ENCODE measurements at regions not wholly inside any gene's neighbourhood (a gene's known extent, or its start where the extent isn't known, plus 50 kb on each side); places are given as distances from the start of the nearest gene placed in this dataset.
"Not testable (repeated sequence)": the region's sequence is repeated elsewhere in the genome, so short reads cannot be mapped to it uniquely, and the experiment has no call there.

GRCh38 chr14:87615822-87616679, 376.9 kb downstream of the GALC start:
- FAIRE-seq (no peak), DNase-seq (ENCODE audit: insufficient read length, low spot score) (peak; percentile 11)
- no peak for TF ChIP-seq POLR2A (IDR thresholded peaks at IDR 0.05; ENCODE audit: low read depth, low read length)

- FAIRE-seq (no peak), DNase-seq (ENCODE audit: insufficient read length, low spot score) (no peak)
- TF ChIP-seq POLR2A (IDR thresholded peaks at IDR 0.05; ENCODE audit: low read depth, low read length), result no peak
These were observed 377.9 kb downstream of the GALC start for GRCh38 chr14:87615047-87615446.

- TF ChIP-seq POLR2A (IDR thresholded peaks at IDR 0.05; ENCODE audit: low read depth, low read length), result no peak
- FAIRE-seq, result no peak
- no peak for DNase-seq (ENCODE audit: insufficient read length, low spot score)
These were observed 379.1 kb downstream of the GALC start for GRCh38 chr14:87613881-87614280.

DNA sequence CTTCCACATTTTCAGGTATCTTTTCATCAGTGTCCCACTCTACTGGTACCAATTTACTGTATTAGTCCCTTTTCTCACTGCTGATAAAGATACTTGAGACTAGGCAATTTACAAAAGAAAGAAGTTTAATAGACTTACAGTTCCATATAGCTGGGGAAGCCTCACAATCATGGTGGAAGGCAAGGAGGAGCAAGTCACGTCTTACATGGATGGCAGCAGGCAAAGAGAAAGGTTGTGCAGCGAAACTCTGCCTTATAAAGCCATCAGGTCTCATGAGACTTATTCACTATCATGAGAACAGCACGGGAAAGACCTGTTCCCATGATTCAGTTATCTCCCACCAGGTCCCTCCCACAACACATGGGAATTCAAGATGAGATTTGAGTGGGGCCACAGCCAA, 385.9 kb downstream of the GALC start:
- FAIRE-seq; DNase-seq (ENCODE audit: insufficient read length, low spot score): not testable (repeated sequence)

- DNase-seq (ENCODE audit: insufficient read length, low spot score) (no peak), FAIRE-seq (no peak)
- no peak for TF ChIP-seq POLR2A (IDR thresholded peaks at IDR 0.05; ENCODE audit: low read depth, low read length)
These were observed 391.9 kb downstream of the GALC start for GRCh38 chr14:87601036-87601435.

GRCh38 chr14:87600240-87600639, 392.7 kb downstream of the GALC start:
- DNase-seq (ENCODE audit: insufficient read length, low spot score) (no peak), FAIRE-seq (no peak)
- no peak for TF ChIP-seq POLR2A (IDR thresholded peaks at IDR 0.05; ENCODE audit: low read depth, low read length)

DNA sequence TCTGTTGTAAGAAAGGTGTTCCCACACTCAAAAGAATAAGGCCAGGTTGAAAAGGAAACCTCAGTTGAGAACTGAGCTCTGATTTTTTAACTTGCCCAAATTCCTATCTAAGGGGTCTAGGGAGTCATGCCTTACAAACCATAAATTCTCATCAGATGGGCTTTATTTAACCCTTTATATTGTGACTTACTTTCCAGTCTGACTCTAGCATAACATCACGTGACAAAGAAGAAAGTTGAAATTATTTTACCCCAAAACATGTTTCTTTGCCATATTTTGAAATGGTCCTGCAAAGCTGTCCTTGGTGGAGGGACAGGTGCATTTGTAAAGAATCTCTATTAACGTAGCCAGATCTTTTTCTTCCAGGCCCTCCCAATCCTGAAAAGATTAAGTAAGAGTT, 411.7 kb downstream of the GALC start:
- DNase-seq (ENCODE audit: insufficient read length, low spot score) (no peak), FAIRE-seq (no peak)
- TF ChIP-seq POLR2A (IDR thresholded peaks at IDR 0.05; ENCODE audit: low read depth, low read length), result no peak

GRCh38 chr14:87579036-87579435, 413.9 kb downstream of the GALC start:
- no peak for TF ChIP-seq POLR2A (IDR thresholded peaks at IDR 0.05; ENCODE audit: low read depth, low read length)
- no peak for FAIRE-seq
- DNase-seq (ENCODE audit: insufficient read length, low spot score), result no peak

DNA sequence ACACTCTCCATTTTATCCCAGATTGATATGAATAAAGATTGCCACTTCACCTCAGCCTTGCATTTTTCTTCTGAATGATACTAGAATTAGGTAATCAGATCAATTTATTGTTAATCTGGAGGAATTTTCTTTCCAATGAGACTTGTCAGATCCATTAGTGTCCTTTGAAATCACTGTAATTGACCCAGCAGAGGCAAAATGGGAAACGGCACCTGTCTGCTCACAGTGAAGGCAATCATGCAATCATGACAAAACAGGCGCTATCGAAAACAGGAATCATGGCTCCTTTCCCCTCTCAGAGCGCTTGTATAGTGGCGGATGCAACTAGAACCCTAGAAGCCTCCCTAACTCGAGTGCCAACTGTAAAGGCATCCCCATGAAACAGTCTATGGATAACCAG, 417.6 kb downstream of the GALC start:
- FAIRE-seq (no peak), DNase-seq (ENCODE audit: insufficient read length, low spot score) (no peak)
- TF ChIP-seq POLR2A (IDR thresholded peaks at IDR 0.05; ENCODE audit: low read depth, low read length), result no peak

DNA sequence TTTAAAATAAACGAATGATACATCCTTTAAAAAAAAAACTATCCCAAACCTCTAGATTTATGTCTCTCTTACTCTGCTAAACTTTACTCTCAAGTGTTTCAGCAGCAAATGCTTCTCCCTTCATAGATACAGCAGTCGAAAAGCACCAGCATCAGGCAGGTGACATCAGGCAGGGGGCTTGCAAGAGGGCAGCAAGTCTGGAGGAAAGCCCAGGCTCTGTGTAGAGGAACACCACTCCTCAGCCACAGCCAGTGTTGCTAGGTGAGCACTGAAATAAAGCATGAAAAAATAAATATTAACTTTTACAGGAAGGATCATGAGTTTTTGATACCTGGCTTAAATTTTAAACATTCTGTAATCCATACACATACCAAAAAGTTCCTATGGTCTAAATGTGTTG, 419.4 kb downstream of the GALC start:
- FAIRE-seq, result no peak

DNA sequence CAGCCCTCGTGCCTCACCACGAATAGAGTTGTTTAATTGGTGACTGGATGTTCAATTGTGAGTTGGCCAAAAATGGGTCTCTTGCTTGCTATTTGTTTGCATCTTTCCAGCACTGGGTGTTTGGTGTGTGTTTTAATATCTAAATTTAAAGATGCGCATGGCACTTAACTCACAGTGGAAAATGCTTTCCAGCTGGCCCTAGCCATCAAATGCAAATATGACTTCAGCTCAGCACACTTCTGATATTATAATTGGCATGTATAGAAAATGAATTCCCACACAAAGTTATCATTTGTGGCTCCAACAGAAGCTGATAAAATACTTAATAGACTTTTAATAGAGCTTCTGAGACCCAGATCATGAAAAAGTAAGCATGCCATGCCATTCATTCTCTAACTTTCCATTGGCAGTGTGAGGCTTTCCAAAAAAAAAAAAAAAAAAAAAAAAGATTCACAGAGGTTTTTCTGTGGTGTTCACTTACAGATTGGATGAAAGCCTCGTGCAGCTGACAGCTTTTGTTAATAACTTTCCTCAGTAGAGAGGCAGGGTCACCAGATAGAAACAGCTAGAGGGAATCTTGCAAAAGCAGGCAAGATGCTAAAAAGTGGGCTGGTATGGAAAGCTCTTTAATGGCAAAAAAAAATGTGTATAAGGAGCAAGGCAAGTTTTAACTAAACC, 425.2 kb downstream of the GALC start:
- DNase-seq (ENCODE audit: insufficient read length, low spot score) (no peak), FAIRE-seq (no peak)
- no peak for TF ChIP-seq POLR2A (IDR thresholded peaks at IDR 0.05; ENCODE audit: low read depth, low read length)

More for the DNA sequence above, 419.4 kb downstream of the GALC start:
- DNase-seq (ENCODE audit: insufficient read length, low spot score), result no peak
- no peak for TF ChIP-seq POLR2A (IDR thresholded peaks at IDR 0.05; ENCODE audit: low read depth, low read length)

- TF ChIP-seq POLR2A (IDR thresholded peaks at IDR 0.05; ENCODE audit: low read depth, low read length), result no peak
- no peak for DNase-seq (ENCODE audit: insufficient read length, low spot score)
- FAIRE-seq, result no peak
These were observed 426.0 kb downstream of the GALC start for GRCh38 chr14:87566991-87567390.

GRCh38 chr14:87547536-87547935, 445.4 kb downstream of the GALC start:
- no peak for TF ChIP-seq POLR2A (IDR thresholded peaks at IDR 0.05; ENCODE audit: low read depth, low read length)
- DNase-seq (ENCODE audit: insufficient read length, low spot score) (no peak), FAIRE-seq (no peak)

DNA sequence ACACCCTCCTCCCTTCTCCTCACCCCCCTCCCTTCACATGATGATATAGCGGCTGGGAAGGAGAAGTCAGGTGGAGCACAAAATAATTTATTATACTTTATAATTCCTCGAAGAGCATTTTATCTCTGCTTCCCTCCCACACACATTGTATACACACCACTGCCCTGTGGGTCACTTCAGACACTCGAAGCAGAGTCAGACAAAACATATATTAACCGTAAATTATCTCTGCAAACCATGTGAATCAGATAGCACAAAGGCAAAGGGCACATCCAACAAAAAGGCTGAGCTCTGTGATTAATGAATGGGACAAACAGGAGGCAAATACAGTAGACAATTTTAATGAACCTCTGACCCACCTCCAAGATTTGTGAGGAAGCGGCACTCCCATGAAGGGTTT, 450.7 kb downstream of the GALC start:
- no peak for FAIRE-seq
- TF ChIP-seq POLR2A (IDR thresholded peaks at IDR 0.05; ENCODE audit: low read depth, low read length), result no peak

GRCh38 chr14:87540339-87540738, 452.6 kb downstream of the GALC start:
- no peak for TF ChIP-seq POLR2A (IDR thresholded peaks at IDR 0.05; ENCODE audit: low read depth, low read length)
- FAIRE-seq (no peak), DNase-seq (ENCODE audit: insufficient read length, low spot score) (no peak)

More for the DNA sequence above, 450.7 kb downstream of the GALC start:
- no peak for DNase-seq (ENCODE audit: insufficient read length, low spot score)
